CD4-positive, alpha-beta T cell treated with Interleukin-6 at 100 ng/mL for 8 hours (primary cell): ENCODE measurements at regions not wholly inside any gene's neighbourhood (a gene's known extent, or its start where the extent isn't known, plus 50 kb on each side); places are given as distances from the start of the nearest gene placed in this dataset.

Source experiments
- DNase-seq: peaks from one replicate; pipeline ENCODE4 v3.0.0-alpha.2; 2020; ENCODE audit warnings: mixed read lengths, low spot score

DNA sequence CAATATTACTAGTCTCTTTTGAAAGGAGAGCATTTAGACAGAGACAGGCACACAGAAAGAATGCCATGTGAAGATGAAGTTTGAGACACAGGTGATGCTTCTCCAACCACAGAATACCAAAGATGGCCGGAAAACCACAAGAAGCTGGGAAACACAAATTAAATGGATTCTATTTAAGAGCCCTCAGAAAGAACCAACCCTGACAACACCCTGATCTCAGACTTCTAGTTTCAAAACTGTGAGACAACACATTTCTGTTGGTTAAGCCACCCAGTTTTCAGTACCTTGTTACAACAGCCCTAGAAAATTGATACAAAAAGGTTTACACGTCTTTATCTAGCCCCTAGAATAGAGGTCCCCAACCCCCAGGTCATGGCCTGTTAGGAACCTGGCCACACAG, 79.8 kb upstream of the CCNG1 start:
- no peak for DNase-seq

DNA sequence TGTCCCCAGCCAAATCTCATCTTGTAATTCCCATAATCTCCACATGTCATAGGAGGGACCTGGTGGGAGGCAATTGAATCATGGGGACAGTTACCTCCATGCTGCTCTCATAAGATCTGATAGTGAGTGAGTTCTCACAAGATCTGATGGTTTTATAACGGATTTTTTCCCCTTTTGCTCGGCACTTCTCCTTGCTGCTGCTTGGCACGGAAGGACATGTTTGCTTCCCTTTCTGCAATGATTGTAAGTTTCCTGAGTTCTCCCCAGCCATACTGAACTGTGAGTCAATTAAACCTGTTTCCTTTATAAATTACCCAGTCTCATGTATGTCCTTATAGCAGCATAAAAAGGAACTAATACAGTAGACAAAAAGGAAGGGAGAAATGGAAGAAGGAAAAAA, 76.7 kb upstream of the CCNG1 start:
- no peak for DNase-seq

DNA sequence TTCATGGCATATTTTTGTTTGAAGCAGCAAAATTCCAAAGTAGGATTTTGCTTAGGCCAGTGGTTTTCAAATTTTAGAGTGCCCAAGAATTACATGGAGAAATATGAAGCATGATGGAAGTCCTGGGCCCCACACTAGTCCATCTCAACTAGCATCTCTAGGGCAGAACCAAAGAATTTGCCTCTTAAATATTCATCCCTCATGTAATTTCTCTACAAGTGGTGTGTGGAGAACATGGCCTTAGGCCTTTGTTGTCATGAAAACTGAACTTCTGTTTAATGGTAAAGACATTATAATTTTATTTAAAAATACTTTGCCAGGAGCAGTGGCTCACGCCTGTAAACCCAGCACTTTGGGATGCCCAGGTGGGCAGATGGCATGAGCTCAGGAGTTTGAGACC, 75.9 kb upstream of the CCNG1 start:
- DNase-seq: no peak

DNA sequence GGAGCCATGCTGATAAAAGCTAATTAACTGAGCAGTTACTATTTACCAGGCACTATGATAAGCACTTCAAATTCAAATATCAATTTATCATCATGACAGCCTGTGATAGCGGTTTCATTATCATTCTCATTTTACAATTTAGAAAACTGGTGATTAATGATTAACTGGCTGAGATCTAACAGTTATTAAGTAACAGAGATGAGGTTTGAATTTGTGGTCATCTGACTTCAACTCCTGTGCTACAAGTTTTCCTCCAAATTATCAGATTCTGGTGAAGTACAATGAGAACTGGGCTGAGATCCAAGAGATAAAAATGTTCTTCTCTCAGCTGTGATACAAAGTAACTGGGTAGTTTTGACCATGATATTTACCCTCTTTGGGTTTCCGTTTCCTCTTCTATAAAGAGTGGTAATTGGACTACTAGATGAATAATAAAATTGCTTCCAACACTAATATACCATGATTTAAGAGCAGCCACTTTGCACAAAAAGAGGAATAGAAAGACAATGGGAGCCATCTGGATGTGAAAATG, 74.5 kb upstream of the CCNG1 start:
- no peak for DNase-seq

DNA sequence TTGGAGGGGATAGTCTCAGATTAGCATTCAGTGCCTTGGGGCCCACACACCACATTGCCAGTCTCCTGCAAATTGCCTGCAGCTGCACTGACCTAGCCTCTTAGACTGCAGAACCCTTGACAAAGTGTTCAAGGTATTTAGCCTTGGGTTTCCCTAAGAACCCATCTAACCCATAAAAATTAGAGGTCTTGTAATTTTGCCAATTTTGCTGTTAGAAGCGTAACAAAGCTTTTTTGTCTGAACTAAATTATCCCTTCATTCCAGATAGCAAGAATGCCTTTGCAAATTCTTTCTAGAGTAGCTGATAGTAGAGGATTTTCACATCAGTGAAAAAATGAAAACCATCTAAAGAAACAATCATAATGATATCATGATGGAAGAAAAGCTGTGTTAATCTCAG, 74.0 kb upstream of the CCNG1 start:
- no peak for DNase-seq

DNA sequence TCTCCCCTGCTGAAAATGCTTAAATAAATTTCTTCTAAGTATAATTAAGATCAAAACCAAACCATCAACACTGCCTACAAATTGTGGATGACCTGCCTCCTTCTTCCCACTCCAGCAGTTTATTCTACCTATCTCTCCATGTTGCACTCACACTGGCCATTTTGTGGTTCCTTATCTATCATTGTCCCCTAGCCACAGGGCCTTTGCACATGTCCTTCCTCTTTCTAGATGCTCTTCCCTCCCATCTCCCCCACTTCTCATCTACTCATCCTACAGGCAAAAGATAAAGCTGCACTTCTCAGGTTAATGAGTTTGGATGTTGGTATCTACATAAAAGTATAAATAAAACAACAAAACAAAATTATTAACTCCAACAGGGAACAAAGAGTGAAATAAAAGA, 70.6 kb upstream of the CCNG1 start:
- no peak for DNase-seq

DNA sequence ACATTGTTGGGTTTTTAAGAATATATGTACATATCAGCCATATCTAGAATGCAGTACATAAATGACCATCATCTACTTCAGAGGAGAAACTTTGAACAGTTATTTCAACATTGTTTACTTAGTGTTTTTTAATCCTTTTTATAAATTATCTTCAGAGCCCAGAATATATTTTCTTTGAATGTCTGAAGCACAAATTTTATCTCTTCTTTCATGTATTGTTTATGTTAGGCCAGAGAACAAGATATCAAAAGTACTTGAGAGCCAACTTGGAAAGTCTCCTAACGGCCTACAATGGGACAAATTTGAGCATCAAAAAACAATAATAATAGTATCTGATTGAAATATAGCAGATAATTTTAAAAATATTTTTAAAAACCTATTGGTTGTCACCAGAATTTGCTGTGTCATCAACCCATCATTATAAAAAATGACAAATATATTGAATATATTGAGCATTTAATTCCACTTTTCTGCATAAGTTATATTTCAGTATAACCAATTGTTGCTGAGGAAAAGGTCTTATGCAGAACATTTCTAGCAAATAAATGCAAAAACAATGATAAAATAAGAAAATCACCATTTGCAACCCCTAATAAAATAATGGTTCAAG, 67.5 kb upstream of the CCNG1 start:
- DNase-seq: no peak

DNA sequence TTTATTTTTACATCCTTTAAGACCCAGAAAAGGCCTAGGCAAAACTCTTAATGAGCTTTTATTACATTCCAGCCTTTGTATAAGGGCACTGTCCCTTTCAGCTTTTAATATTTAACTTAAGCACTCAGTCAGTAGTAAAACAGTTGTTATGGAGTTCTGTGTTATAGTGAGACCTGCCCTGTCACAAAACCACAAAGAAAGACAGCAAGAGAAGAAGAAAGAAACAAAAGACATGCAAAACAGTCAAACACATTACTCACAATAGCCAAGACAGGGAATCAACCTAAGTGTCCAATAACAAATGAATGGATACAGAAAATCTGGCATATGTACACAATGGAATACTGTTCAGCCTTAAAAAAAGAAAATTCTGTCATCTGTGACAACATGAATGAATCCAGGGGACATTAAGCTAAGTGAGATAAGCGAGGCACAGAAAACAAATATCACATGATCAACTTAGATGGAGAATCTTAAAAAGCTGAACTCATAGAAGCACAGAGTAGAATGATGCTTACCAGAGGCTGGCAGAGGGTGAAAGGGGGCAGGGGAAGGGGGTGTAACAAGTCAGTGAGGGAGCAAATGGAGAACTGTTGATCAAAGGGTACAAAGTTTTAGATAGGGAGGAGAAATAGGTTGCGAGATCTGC, 63.8 kb upstream of the CCNG1 start:
- no peak for DNase-seq

DNA sequence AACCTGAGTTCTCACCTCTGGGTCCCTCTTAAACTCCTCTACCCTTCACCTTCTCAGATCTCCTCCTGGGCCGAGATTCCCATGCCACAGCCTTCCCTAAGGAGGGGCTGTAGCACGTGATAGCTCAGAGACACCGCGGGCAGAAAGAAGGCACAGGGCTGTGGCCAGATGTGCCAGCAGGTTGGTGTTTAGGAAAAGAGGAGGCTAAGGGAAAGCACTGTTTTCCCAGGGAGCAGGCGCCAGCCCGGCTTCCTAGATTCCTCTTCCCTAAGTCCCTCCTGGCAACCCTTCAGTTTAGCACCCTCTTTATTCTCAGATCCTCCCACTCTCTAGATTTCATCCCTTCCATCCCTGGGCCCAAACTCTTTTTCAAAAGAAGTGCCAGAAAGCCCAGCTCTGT, 59.4 kb upstream of the CCNG1 start:
- no peak for DNase-seq

DNA sequence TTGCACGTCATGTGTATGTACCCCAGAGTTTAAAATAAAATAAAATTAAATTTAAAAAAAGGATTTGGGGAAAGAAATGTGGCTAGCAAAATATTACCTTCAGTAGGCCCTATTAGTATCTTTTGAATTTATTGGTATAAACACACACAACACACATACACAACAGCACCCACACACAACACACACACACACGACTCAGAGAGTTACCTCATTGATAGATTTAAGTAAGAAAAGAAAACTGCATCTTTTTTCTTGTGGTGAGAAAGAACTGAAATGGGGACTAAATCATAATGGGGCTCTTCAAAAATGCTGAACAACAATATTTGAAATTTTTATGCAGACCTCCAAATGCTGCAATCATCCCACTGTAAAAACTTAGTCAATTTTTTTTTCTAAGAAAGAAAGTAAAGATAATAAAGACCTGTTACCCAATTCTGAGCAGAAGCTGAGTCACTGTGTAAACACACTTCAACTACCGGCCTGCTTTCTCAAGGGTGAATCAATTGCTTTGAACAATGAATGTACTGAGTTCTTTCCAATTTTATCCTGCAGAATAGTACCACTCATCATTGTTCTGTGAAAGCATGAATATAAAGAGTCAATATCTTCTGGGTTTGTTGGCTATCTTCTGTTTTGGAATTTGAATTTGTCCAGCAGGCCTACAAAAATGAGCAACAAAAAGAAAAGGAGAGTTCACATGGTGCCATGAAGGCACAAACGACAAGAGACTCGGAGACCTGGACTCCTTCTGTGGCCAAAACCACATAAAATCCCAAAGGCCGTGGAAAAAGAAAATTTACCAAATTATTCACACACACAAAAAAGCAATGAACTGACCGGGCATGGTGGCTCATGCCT, 57.9 kb upstream of the CCNG1 start:
- DNase-seq: no peak

DNA sequence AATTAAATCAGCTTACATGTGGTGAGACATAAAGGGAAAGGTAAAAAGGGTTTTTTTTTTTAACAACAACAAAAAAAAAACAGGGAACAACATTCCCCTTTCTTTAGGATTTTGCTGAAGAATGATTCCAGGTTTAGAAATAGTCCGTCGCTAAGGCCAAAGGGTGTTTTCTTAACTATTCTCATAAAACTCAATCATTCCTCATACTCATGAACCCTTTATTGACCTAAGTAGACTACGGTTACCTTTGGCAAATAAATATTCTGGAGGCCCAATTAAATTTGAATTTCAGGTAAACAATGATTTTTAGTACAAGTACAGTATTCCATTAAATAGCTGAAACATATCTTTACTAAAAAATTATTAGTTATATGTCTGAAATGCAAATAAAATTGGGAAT, 55.6 kb upstream of the CCNG1 start:
- DNase-seq: no peak

DNA sequence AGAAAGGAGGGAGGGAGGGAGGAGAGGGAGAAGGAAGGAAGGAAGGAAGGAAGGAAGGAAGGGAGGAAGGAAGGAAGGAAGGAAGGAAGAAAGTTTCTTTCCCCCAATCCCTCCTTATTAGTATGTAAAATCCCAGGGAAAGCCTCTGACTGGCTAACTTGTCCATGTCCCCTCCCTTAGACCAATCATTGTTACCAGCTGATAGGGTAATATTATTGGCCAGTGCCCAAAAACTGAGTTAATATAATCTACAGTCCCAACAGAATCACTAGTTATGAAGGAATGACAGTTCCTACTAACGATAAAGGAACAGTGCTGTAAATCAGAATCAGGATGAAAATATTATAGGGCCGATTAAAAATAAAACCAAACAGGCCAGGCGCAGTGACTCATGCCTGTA, 53.6 kb upstream of the CCNG1 start:
- DNase-seq: no peak

DNA sequence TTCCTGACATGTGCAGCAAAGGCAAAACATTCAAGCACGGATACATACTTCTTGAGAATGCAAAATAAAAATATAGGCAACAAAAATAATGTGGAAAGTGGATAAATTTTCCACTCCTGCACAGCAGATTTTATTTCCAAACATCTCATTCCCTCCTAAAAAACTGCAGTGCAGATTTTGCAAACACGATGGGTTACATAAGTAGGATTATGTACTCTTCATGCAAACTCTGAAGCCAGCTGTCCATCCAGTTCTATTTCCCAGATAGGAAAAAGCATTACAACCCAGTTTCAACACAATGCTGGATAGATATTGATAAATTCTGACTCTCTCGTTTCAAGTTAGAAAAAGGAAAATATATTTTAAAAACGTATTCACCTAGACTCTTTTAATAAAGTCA, 52.7 kb upstream of the CCNG1 start:
- DNase-seq: no peak

DNA sequence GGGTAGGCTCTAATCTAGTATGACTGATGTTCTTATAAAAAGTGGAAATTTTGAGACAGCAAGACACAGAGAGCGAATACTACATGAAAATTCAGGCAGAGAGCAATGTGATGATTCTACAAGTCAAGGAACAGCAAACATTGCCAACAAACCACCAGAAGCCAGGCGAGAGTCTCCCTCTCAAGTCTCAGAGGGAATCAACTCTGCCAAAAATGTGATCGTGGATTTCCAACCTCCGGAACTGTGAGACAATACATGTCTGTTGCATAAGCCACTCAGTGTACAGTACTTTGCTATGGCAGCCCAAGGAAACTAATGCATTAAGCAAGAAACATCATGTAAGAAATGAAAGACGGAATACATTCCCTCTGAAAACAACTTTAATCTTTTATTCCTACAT, 52.1 kb upstream of the CCNG1 start:
- no peak for DNase-seq

DNA sequence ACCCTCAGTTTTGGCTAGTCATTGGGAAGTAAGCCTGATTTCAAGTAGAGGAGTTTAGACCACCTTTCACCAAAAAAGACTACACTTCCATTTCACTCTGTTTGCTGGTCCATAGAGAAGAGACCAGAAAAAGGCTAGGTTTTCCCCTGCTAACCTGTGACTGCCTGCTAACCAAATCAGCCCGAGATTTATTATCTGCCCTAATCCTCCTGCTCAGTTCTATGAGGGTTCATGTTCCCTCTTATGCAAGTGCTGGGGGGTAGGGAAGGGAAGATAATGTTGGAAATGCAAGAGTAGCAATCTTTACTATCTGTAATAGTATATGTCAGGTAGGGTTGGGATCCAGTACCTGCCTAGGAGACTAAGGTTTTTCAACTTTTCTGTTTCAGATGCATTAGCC, 51.6 kb upstream of the CCNG1 start:
- DNase-seq: no peak

DNA sequence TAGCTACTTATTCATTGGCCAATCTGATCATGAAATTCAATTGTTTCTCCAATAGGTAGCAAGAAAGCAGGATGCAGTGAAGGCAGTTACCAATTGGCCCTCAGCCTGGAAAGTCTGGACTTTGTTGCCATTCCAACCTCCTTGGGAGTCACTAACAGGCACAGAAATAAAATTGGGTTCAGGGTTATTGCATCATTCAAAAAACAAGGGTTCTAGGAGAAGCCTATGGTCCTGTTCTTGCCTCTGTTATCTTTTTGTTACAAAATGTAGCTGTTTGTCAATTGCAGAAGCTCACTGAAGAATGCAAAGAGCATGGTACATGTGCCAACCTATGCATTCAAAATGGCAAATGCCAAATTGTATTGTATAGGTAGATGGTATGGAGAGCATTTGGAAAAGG, 51.0 kb upstream of the CCNG1 start:
- DNase-seq: no peak

DNA sequence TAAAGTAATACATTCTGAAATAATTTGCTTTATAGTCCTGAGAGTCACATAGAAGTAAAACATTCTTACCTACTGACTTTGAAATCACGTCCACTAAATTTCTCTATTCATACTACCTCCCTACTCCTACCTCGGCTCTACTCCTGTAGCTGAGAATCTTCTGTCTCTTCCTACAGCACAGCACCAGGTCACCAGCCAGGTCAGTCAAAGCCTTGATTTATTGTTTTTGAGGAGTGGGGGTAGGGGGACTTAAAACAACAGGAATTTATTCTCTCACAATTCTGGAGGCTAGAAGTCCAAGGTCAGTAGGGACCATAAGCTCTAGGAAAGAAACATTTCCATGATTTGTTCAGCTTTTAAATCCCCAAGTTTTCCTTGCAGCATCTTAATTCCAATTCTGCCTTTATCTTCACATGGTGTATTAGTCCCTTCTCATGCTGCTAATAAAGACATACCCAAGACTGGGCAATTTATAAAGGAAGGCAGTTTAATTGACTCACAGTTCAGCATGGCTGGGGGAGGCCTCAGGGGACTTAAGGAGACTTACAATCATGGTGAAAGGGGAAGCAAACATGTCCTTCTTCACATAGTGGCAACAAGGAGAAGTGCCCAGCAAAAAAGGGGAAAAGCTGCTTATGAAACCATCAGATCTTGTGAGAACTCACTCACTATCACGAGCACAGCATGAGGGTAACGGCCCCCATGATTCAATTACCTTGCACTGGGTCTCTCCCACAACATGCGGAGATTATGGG, 49.6 kb upstream of the CCNG1 start:
- no peak for DNase-seq
